ENCODE measurements at regions not wholly inside any gene's neighbourhood (a gene's known extent, or its start where the extent isn't known, plus 50 kb on each side); places are given as distances from the start of the nearest gene placed in this dataset.

DNA sequence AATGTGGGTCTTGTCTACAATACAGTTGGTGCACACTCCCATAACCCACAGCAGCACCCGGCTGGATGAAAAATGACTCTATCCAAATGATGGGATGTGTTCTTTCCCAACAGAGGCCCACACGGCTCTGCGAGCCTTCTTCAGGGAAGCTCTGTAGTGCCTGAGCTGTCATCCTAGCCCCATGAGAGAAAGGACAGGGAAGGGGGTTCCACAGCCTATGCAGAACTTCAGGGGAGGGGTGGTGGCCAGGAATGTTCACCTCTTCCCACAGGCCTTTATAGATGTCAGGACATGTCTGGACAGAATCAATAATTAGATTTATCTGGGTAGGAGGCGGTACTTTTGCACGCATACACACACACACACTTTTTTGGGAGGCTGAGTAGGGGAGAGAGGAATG lies 109.0 kb downstream of the JCAD start:
- no peak for TF ChIP-seq POLR2AphosphoS5 (IDR thresholded peaks at IDR 0.05; ENCODE audit: low read depth, low read length)
- TF ChIP-seq TAF1 (IDR thresholded peaks at IDR 0.05; ENCODE audit: low read depth, low read length): no peak
- no peak for TF ChIP-seq POLR2A (IDR thresholded peaks at IDR 0.05; ENCODE audit: low read depth, low read length)
- TF ChIP-seq SPI1 (IDR thresholded peaks at IDR 0.05; ENCODE audit: low read depth, low read length): no peak

All from GM12891 (cell line).